Lung (tissue), 11 donors: ENCODE measurements at regions not wholly inside any gene's neighbourhood (a gene's known extent, or its start where the extent isn't known, plus 50 kb on each side); places are given as distances from the start of the nearest gene placed in this dataset.

ENCODE experiments used
- ATAC-seq: fragments of 200-7000 bp; cut with Tn5 transposase; one replicate; pipeline ENCODE4 v1.9.1; 2020; ENCODE audit warnings: moderate number of reproducible peaks; ENCODE audit not compliant: insufficient read depth, low FRiP score
- DNase-seq, 3 donors: peaks; one replicate each; pipeline ENCODE4 v3.0.0-alpha.2; 2013 to 2017
- H3K27ac ChIP-seq, 2 donors: one replicate each; pipeline ENCODE4 v1.5.1; 2013; ENCODE audit warnings: mild to moderate bottlenecking in 2 of 2, moderate library complexity in 2 of 2, control low read depth in 1 of 2, inconsistent platforms in 1 of 2, low read depth in 1 of 2, low read length in 1 of 2
- H3K27me3 ChIP-seq, 3 donors: one replicate each; pipeline ENCODE4 v1.5.1; 2013; ENCODE audit warnings: low read length in 2 of 3; ENCODE audit not compliant: control insufficient read depth in 3 of 3, insufficient read depth in 3 of 3
- H3K36me3 ChIP-seq, 4 donors: one replicate each; pipeline ENCODE4 v1.5.1; 2013; ENCODE audit warnings: low read length in 4 of 4, mild to moderate bottlenecking in 1 of 4, moderate library complexity in 1 of 4; ENCODE audit not compliant: control insufficient read depth in 4 of 4, insufficient read depth in 4 of 4
- H3K4me1 ChIP-seq, 5 donors: one replicate each; pipeline ENCODE4 v1.5.1; 2013; ENCODE audit warnings: low read length in 5 of 5, mild to moderate bottlenecking in 2 of 5, moderate library complexity in 1 of 5; ENCODE audit not compliant: control insufficient read depth in 5 of 5, insufficient read depth in 5 of 5
- H3K4me3 ChIP-seq: one replicate; pipeline ENCODE4 v1.5.1; 2013; ENCODE audit warnings: mild to moderate bottlenecking, control low read depth, moderate library complexity
- H3K9ac ChIP-seq, 2 donors: one replicate each; pipeline ENCODE4 v1.5.1; 2013; ENCODE audit warnings: low read length in 2 of 2, control low read depth in 1 of 2; ENCODE audit not compliant: insufficient read depth in 1 of 2
- H3K9me3 ChIP-seq, 4 donors: one replicate each; pipeline ENCODE4 v1.5.1; 2013; ENCODE audit warnings: low read length in 3 of 4, mild to moderate bottlenecking in 1 of 4, moderate library complexity in 1 of 4; ENCODE audit not compliant: control insufficient read depth in 4 of 4, insufficient read depth in 3 of 4
- WGBS, 2 donors: extraction: QIAGEN DNeasy Blood & Tissue Kit; methylation state at CpG; one replicate each; pipeline ENCODE4 v1.1.7; 2013; 5-methylcytosine and 5-hydroxymethylcytosine counted together
- TF ChIP-seq, protein P1 (sequence below): IDR thresholded peaks from 2 replicates; pipeline ENCODE4 v1.5.1; 2012; ENCODE audit warnings: mild to moderate bottlenecking; ENCODE audit errors: control extremely low read depth, extremely low read depth
- donor health status: control.
- donor health status: control.
- donor health status: Bipolar disorder and iron deficiency.
- donor health status: healthy.
- donor health status: DM: yes; HTN: yes; CAD: no.

DNA sequence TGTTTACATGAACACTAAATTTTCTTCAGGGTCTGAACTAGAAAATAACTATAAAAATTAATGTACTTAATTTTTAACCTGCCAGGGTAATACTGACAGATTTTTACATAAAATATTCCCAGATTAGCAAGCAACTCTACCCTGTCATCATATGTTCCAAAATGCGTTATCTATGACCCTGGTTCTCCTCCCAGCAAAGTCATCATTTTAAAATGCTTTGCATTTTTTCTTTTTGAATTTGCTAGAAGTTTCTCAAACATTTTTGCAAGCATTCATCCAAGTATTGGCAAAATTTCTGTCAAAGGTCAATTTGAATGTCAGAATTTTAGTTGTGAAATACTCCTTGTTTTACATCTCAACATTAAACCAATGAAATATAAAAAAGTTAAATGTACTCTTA lies 144.5 kb upstream of the FTMT start:
- 68 to 79% methylated on average over 1 of the region's 1 CpG for WGBS, 2 donors
- Histone ChIP-seq H3K36me3 (no peaks in the 10 kb centered on the region), H3K9ac (no peak overlapping the region), H3K9me3 (no peaks in the 10 kb centered on the region), H3K27ac (no peak overlapping the region), H3K4me3 (no peak overlapping the region), H3K4me1 (peaks cover 0 to 6% (median 0%) of the 10 kb centered on the region in 5 donors), H3K27me3 (no peaks in the 10 kb centered on the region)
- TF ChIP-seq, protein P1, sequence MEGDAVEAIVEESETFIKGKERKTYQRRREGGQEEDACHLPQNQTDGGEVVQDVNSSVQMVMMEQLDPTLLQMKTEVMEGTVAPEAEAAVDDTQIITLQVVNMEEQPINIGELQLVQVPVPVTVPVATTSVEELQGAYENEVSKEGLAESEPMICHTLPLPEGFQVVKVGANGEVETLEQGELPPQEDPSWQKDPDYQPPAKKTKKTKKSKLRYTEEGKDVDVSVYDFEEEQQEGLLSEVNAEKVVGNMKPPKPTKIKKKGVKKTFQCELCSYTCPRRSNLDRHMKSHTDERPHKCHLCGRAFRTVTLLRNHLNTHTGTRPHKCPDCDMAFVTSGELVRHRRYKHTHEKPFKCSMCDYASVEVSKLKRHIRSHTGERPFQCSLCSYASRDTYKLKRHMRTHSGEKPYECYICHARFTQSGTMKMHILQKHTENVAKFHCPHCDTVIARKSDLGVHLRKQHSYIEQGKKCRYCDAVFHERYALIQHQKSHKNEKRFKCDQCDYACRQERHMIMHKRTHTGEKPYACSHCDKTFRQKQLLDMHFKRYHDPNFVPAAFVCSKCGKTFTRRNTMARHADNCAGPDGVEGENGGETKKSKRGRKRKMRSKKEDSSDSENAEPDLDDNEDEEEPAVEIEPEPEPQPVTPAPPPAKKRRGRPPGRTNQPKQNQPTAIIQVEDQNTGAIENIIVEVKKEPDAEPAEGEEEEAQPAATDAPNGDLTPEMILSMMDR: no peak
- peak in 2 of 3 donors; percentile 26 to 34 for DNase-seq
- ATAC-seq: no peak

DNA sequence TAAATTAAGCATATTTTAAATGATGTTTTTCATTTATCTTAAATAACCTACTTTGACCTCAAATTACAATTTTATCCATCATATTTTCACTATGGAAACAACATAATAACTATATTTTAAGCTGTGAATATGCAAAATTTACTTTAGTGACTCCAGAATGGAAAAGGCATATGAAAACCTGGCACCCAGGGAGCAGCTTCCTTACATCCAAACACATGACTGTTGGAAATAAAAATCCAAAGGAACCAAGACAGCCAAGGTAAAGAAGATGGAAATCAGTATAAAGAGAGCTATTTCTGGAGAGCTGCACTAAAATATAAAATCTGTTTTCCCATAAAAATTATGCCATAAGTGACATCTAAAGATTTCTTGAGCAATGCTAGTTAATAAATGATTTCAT lies 140.3 kb upstream of the FTMT start:
- H3K9me3 ChIP-seq: no peaks in the 10 kb centered on the region
- H3K27ac ChIP-seq: no peak overlapping the region

DNA sequence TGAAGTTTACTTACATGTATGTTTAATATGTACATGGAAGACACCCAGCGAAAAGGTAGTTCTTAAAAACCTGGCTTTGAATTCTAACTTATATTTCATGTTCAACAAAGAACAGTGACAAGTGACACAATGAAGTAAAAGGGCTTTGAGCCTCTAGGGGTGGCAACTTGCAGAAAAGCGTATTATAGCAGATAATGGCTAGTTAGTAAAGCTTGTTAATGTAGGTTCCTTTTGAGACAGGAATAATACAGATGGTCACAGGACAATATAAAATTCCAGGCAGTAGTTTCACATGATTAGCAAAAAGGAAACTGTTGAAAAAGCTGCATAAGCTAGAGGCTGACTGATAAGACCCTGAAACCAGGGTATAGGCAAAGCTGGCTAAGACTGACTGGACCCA lies 132.4 kb upstream of the FTMT start:
- Histone ChIP-seq H3K9me3 (no peaks in the 10 kb centered on the region), H3K27me3 (no peaks in the 10 kb centered on the region), H3K4me1 (no peaks in the 10 kb centered on the region), H3K36me3 (no peaks in the 10 kb centered on the region), H3K27ac (no peak overlapping the region), H3K4me3 (no peak overlapping the region), H3K9ac (no peak overlapping the region)
- TF ChIP-seq, protein P1: no peak
- WGBS, 2 donors: 76 to 91% methylated on average over 2 of the region's 2 CpGs
- no peak for ATAC-seq
- DNase-seq: no peak

More for the DNA sequence above, 140.3 kb upstream of the FTMT start:
- ATAC-seq (no peak), DNase-seq (no peak)
- Histone ChIP-seq H3K9ac (no peak overlapping the region), H3K36me3 (no peaks in the 10 kb centered on the region), H3K27me3 (no peaks in the 10 kb centered on the region), H3K4me1 (no peaks in the 10 kb centered on the region), H3K4me3 (no peak overlapping the region)
- TF ChIP-seq, protein P1: no peak

DNA sequence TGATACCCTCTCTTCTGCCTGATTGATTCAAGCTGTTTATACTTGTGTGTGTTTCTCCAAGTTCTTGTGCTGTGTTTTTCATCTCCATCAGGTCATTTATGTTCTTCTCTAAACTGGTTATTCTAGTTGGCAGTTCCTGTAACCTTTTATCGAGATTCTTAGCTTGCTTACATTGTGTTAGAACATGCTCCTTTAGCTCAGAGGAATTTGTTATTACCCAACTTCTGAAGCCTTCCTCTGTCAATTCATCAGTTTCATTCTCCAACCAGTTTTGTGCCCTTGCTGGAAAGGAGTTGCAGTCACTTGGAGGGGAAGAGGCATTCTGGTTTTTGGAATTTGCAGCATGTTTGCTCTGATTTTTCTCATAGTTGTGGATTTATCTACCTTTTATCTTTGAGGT lies 126.2 kb upstream of the FTMT start:
- 18 to 38% methylated on average over 1 of the region's 1 CpG for WGBS, 2 donors
- no peaks in the 10 kb centered on the region for H3K36me3 ChIP-seq

More for the DNA sequence above, 126.2 kb upstream of the FTMT start:
- Histone ChIP-seq H3K9ac (no peak overlapping the region), H3K4me3 (no peak overlapping the region), H3K4me1 (peaks cover 0 to 3% (median 0%) of the 10 kb centered on the region in 5 donors), H3K9me3 (peaks cover 0 to 2% (median 0%) of the 10 kb centered on the region in 4 donors), H3K27me3 (no peaks in the 10 kb centered on the region), H3K27ac (no peak overlapping the region)
- TF ChIP-seq, protein P1: no peak
- DNase-seq (peak in 2 of 3 donors; percentile 25 to 53), ATAC-seq (no peak)
